ENCODE measurements at regions not wholly inside any gene's neighbourhood (a gene's known extent, or its start where the extent isn't known, plus 50 kb on each side); places are given as distances from the start of the nearest gene placed in this dataset.

DNA sequence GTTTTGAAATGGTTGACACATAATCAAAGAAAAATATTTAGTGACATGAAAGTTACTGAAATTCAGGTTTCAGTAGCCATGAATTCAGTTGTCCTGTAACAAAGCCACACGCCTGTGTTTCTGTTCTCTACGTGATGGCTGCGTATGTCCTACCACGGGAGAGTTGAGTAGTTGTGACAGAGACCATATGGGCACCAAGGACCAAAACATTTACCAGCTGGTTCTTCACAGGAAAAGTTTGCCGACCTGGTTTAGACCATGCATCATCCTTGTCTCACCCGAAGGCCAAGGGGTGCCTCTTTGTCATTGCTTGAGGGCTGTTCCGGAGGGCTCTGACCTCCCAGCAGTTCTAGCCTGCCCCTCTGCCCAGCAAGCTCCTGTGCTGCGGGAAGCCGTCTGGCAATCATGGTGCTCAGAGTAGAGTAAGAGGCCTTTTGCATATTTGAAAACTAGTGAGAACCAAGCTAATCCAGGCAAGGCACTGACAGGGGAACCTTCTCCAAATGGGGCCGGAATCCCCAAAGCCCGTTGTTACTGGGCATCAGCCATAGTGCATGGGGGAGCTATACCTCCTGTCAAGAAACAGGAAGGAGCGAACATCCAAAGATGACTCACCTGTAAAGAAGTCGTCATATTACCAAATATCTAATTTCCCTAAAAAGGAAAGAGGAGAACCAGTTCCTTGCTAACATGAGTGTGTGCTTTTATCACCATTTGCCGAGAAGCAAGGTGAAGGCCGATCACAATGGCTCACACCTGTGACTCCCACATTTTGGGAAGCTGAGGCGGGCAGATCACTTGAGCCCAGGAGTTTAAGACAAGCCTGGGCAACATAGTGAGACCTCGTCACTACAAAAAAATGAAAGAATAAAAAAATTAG lies 92.6 kb upstream of the RAB12 start:
- TF ChIP-seq ZNF83 (CRISPR knock-in tag; IDR thresholded peaks at IDR 0.05; ENCODE audit: borderline replicate concordance) = no peak
- TF ChIP-seq SMARCC2 (IDR thresholded peaks at IDR 0.05) = no peak
- no peak for TF ChIP-seq PRPF4 (IDR thresholded peaks at IDR 0.05; ENCODE audit: low read depth, low read length, poor library complexity, severe bottlenecking)

All from HepG2 (cell line).